ENCODE measurements at regions not wholly inside any gene's neighbourhood (a gene's known extent, or its start where the extent isn't known, plus 50 kb on each side); places are given as distances from the start of the nearest gene placed in this dataset.
"Not testable (repeated sequence)": the region's sequence is repeated elsewhere in the genome, so short reads cannot be mapped to it uniquely, and the experiment has no call there.

- no peaks in the 10 kb centered on the region for H3K36me3 Mint-ChIP-seq (ENCODE audit: low read depth)
- TF ChIP-seq CTCF (IDR thresholded peaks at IDR 0.05): no peak
- no peaks in the 10 kb centered on the region for H3K27me3 Mint-ChIP-seq (ENCODE audit: low read depth, poor library complexity)
- H3K9me3 Mint-ChIP-seq: peaks cover 3% of the 10 kb centered on the region
- no peak overlapping the region for H3K27ac Mint-ChIP-seq
- H3K4me3 Mint-ChIP-seq: no peak overlapping the region
- no peaks in the 10 kb centered on the region for H3K4me1 Mint-ChIP-seq
- DNase-seq: no peak
Measured at GRCh38 chr2:34723683-34724082, 1124.6 kb upstream of the FAM98A start.

GRCh38 chr2:34719206-34719605 is 1120.1 kb upstream of the FAM98A start:
- Mint-ChIP-seq H3K27me3 (ENCODE audit: low read depth, poor library complexity) (no peaks in the 10 kb centered on the region), H3K27ac (no peak overlapping the region), H3K4me3 (no peak overlapping the region), H3K4me1 (peaks cover 6% of the 10 kb centered on the region), H3K36me3 (ENCODE audit: low read depth) (peaks cover 6% of the 10 kb centered on the region), H3K9me3 (peaks cover 24% of the 10 kb centered on the region)
- no peak for DNase-seq
- TF ChIP-seq CTCF (IDR thresholded peaks at IDR 0.05): no peak

- H3K36me3 Mint-ChIP-seq (ENCODE audit: low read depth): no peaks in the 10 kb centered on the region
- no peaks in the 10 kb centered on the region for H3K4me1 Mint-ChIP-seq
- no peaks in the 10 kb centered on the region for H3K9me3 Mint-ChIP-seq
- H3K4me3 Mint-ChIP-seq: no peak overlapping the region
- no peak for DNase-seq
- peaks cover 5% of the 10 kb centered on the region for H3K27me3 Mint-ChIP-seq (ENCODE audit: low read depth, poor library complexity)
- TF ChIP-seq CTCF (IDR thresholded peaks at IDR 0.05): no peak
- no peak overlapping the region for H3K27ac Mint-ChIP-seq
Measured at GRCh38 chr2:34705551-34706247, 1106.6 kb upstream of the FAM98A start.

GRCh38 chr2:34703292-34703691 is 1104.2 kb upstream of the FAM98A start:
- no peak for TF ChIP-seq CTCF (IDR thresholded peaks at IDR 0.05)
- H3K36me3 Mint-ChIP-seq (ENCODE audit: low read depth): no peaks in the 10 kb centered on the region
- no peak for DNase-seq
- no peaks in the 10 kb centered on the region for H3K9me3 Mint-ChIP-seq
- H3K27ac Mint-ChIP-seq: no peak overlapping the region
- no peaks in the 10 kb centered on the region for H3K4me1 Mint-ChIP-seq
- no peak overlapping the region for H3K4me3 Mint-ChIP-seq
- H3K27me3 Mint-ChIP-seq (ENCODE audit: low read depth, poor library complexity): peaks cover 5% of the 10 kb centered on the region

GRCh38 chr2:34702391-34702790 is 1103.3 kb upstream of the FAM98A start:
- H3K27me3 Mint-ChIP-seq (ENCODE audit: low read depth, poor library complexity); H3K9me3 Mint-ChIP-seq; H3K4me3 Mint-ChIP-seq; H3K36me3 Mint-ChIP-seq (ENCODE audit: low read depth); DNase-seq; H3K4me1 Mint-ChIP-seq: not testable (repeated sequence)
- H3K27ac Mint-ChIP-seq: peak overlapping the region; percentile 70

- not testable (repeated sequence) for H3K4me3 Mint-ChIP-seq; H3K9me3 Mint-ChIP-seq; H3K27me3 Mint-ChIP-seq (ENCODE audit: low read depth, poor library complexity); DNase-seq; H3K36me3 Mint-ChIP-seq (ENCODE audit: low read depth); H3K4me1 Mint-ChIP-seq
- H3K27ac Mint-ChIP-seq: peak overlapping the region; percentile 94
Measured at GRCh38 chr2:34677591-34677990, 1078.5 kb upstream of the FAM98A start.

- H3K27ac Mint-ChIP-seq: peak overlapping the region; percentile 94
- DNase-seq; H3K27me3 Mint-ChIP-seq (ENCODE audit: low read depth, poor library complexity); H3K4me3 Mint-ChIP-seq; H3K36me3 Mint-ChIP-seq (ENCODE audit: low read depth); H3K4me1 Mint-ChIP-seq; H3K9me3 Mint-ChIP-seq: not testable (repeated sequence)
Measured at GRCh38 chr2:34677119-34677531, 1078.0 kb upstream of the FAM98A start.

All from nephron progenitor cell (in vitro differentiated cells).